Thyroid gland (tissue), 4 donors: ENCODE measurements at regions not wholly inside any gene's neighbourhood (a gene's known extent, or its start where the extent isn't known, plus 50 kb on each side); places are given as distances from the start of the nearest gene placed in this dataset.
"Not testable (repeated sequence)": the region's sequence is repeated elsewhere in the genome, so short reads cannot be mapped to it uniquely, and the experiment has no call there.

ENCODE experiments used
- CTCF ChIP-seq, 6 experiments: fragments of 200-600 bp in 3 of 6; fragments of 450-650 bp in 3 of 6; sonication (generic) in 3 of 6; IDR thresholded peaks; one replicate each; pipeline ENCODE4 v1.5.1; 2016 to 2019; ENCODE audit warnings: antibody characterized with exemption in 6 of 6, mild to moderate bottlenecking in 2 of 6, inconsistent platforms in 1 of 6, moderate library complexity in 1 of 6
- POLR2A ChIP-seq, 2 donors: fragments of 450-650 bp; IDR thresholded peaks; one replicate each; pipeline ENCODE4 v1.6.1; 2017; ENCODE audit warnings: antibody characterized with exemption in 2 of 2, mild to moderate bottlenecking in 2 of 2, moderate library complexity in 1 of 2

DNA sequence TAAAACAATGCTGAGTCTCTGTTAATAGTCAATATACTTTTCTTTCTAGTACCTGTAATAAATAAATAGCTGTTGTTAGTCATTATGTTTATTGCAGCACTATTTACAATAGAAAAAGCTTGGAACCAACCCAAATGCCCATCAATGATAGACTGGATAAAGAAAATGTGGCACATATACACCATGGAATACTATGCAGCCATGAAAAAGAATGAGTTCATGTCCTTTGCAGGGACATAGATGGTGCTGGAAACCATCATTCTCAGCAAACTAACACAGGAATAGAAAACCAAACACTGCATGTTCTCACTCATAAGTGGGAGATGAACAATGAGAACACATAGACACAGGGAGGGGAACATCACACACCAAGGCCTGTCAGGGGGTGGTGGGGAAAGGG is 1341.9 kb upstream of the PCDH7 start:
- not testable (repeated sequence) for TF ChIP-seq CTCF, POLR2A (IDR thresholded peaks at IDR 0.05)
